ENCODE measurements at regions not wholly inside any gene's neighbourhood (a gene's known extent, or its start where the extent isn't known, plus 50 kb on each side); places are given as distances from the start of the nearest gene placed in this dataset.

- TF ChIP-seq CTCF (IDR thresholded peaks at IDR 0.05): no peak
- TF ChIP-seq EZH2 (IDR thresholded peaks at IDR 0.05; ENCODE audit: borderline replicate concordance, insufficient read depth, low read depth, low read length, poor library complexity, severe bottlenecking): no peak
These were observed 206.4 kb downstream of the HS3ST3A1 start for GRCh38 chr17:13395346-13395745.
